HG03571 (cell line): ENCODE measurements at regions not wholly inside any gene's neighbourhood (a gene's known extent, or its start where the extent isn't known, plus 50 kb on each side); places are given as distances from the start of the nearest gene placed in this dataset.

Experiments
- ATAC-seq: cut with Tn5 transposase; IDR thresholded peaks from one replicate; pipeline ENCODE4 v1.9.1; 2021; ENCODE audit not compliant: unreplicated experiment

DNA sequence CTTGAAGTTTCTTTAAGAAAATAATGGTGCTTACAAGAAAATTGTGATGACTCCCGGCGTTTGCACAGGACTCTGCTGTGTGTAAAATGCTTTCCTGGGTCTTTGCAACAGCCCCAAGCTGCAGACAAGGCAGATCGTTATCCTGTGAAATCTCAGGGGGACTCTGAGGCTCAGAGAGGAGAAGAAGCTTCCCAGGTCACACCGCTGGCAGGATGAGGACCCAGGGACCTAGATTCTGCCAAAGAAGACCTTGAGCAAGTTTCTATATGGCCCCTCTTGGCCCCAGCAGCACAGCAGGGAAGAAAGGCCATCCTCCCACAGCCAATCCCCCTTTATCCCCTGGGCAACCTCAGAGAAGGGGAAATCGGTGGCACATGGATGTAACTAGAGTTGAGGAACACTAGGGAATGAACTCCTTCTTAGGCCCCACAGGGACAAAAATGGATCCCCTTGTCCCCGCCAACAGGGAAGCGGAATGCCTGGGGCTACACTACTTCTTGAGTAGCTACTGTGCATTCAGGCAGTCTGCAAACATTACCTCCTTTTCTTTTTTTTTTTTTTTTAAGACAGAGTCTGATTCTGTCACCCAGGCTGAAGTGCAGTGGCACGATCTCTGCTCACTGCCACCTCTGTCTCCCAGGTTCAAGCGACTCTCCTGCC lies 72.8 kb downstream of the CPN2 start:
- no peak for ATAC-seq

GRCh38 chr3:194279101-194279500 lies 72.0 kb downstream of the CPN2 start:
- no peak for ATAC-seq

DNA sequence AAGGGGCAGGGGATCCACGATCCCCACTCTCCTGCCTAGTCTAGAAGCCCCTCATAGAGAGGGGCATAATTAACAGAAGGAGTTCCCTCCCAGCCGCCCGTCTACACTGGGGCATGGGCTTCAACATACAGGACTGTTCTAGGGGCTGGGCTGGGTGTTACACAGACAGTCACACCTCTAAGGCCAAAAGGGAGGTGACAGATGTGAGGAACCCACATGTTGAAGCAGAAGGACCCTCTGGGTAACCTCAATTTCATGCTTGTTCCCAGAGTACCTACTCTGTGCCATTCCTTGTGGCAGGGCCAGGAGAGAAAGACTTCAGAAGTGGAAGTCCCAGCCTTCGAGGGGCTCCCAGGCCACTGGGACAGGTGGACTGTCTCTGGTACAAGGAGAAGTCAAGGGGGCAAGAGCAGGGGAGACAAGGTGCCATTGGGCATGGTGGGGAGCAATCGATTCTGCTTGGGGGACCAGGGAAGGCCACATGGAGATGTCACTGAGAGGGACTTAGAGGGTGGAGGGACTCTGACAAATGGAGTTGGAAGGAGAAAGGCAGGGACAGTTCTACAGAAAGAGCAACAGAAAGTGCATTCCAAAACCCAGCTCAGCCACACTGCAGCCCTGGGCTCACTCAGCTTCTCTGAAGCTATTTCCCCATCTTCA lies 71.3 kb downstream of the CPN2 start:
- no peak for ATAC-seq

GRCh38 chr3:194280777-194281176 lies 70.4 kb downstream of the CPN2 start:
- no peak for ATAC-seq

DNA sequence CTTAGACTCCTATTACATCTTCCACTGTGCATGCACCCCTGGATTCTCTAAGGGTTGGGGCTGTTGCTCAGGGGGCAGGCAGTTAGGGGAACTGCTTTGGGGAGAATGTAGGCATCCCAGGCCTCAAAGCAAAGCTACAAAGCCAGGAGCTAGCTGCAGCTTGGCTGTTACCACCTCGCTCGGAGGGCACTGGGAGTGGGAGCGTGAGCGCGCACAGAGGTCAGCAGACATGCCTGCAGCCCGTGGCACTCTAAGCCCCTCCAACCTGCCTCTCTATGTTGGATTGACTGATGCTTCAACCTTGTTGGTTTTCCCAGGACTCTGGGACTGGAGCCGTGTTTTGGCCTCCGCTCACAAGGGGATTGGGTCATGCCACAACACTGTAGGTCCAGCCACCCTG lies 69.8 kb downstream of the CPN2 start:
- no peak for ATAC-seq

- ATAC-seq: no peak
Measured at GRCh38 chr3:194281766-194282165, 69.4 kb downstream of the CPN2 start.

GRCh38 chr3:194282436-194283122 lies 68.5 kb downstream of the CPN2 start:
- no peak for ATAC-seq

- no peak for ATAC-seq
Measured at GRCh38 chr3:194283221-194284006, 67.7 kb downstream of the CPN2 start.

DNA sequence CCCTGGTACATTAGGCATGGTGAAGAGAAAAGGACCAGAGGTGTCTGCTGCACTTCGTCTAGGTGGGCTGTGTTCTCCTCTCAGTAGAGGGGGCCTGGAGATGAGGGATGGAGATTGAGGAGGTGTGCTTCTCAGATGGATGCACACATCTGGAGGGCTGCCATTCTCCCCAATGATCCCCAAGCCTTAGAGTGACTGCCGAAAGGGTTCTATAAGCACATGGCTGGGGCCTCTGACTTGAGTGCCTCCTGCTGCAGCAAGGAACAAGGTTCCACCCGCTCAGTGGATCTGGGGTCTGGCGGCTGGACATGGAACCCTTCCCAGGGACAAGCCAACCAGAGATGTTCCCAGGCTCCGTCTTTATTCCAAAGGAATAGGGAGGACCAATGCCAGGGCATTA lies 66.8 kb downstream of the CPN2 start:
- no peak for ATAC-seq

DNA sequence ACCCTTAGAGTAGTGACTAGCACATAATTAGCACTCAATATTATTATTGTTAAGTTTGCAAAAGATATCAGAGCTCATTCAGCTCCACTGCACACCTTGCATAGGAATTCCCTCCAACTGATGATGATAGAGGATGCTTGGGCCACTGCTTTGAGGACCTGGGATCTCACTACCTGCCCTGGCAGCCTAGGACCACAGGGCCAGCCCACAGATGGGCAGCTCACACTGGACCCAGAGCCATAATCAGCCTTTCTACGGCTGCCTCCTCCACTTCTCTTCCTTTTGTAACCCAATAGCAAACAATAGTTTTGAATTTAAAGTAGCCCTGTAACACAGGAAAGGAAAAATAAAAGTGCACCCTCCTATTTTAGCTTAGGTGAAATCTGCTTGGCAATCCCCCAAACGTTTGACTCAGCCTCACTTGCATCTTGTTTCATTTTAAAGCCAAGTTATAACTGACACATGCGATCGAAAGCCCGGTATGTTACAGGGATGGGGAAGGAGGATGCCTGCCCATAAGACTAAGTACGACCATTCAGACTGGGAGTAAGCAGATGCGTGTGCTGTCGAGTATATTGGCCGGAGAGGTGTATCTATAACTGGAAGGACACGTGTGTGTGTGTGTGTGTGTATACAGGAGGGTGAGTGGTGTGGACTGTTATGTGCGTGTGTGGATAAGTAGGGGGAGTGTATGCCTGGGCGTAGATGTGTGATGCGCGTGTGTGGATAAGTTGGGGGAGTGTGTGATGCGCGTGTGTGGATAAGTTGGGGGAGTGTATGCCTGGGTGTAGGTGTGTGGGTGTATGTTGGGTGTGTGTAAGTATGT lies 65.9 kb downstream of the CPN2 start:
- ATAC-seq: no peak

DNA sequence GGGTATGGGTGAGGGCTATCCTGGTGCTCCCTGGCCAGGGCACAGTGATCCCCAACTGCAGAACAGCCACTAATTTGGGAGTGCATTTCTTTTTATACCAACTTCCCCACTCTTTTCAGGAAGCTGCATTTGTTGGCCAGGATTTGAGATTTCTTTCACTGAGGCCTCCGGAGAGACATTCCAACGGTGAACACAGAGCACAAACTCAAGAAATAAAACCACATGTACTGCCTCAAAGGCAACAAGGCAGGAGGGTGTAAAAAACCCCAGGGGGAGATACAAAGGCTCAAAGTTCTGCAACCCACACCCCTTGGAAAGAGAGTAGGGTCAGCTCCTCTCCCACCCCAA lies 65.3 kb downstream of the CPN2 start:
- ATAC-seq: no peak

- no peak for ATAC-seq
Measured at GRCh38 chr3:194286375-194287146, 64.6 kb downstream of the CPN2 start.

GRCh38 chr3:194287374-194287773 lies 63.8 kb downstream of the CPN2 start:
- ATAC-seq: no peak

DNA sequence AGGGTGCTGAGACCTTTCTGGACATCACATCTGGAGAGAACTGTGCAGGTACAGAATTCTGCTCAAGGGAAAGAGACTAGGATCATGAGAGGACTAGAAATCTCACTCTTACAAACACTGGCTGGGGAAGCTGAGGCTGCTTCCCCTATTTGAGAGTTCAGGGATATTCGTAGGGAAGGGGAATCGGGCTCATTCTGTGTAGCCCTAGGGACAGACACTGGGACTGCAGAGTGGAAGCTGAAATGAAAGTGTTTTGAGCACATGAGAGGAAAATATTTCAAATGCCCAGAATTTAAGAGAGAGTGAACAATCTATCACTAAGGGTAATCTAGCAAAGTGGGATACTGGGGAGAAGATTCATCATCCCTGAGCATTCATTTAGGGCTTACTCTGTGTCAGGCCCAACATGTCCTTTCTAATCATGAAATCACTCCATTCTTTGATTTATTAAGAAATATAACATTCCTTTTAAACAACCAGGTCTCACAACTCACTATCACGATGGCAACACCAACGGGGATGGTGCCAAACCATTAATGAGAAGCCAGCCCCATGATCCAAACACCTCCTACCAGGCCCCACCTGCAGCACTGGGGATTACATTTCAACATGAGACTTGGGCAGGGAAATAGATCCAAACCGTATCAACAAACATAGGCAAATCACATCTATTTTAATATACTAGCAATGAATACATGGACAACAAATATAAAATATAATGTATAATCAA lies 63.0 kb downstream of the CPN2 start:
- no peak for ATAC-seq
